ENCODE measurements at regions not wholly inside any gene's neighbourhood (a gene's known extent, or its start where the extent isn't known, plus 50 kb on each side); places are given as distances from the start of the nearest gene placed in this dataset.

DNA sequence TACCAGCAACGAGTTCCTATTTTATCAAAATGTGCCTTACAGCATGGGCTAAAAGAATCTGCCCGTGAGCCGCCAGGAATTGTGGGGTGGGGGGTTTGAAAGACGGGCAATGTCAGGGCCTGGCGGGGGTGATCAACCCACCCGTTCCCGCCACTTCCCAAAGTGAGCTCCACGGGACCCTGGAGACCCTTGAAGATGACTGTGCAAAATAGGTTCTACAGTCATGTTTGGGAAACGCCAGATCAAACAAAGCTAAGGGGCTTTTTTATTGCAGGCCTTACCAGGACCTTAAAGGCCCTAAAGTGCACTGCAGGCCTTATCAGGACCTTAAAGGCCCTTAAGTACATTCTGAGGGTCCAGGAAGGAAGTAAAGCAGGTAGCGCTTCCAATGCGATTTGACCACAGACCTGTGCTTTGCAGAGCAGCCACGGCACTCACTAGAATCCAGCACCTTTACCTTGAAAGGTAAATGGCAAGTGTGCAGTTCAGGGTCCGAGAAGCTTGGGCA lies 404.1 kb downstream of the SHANK2 start:
- no peak for DNase-seq (ENCODE audit: low read depth)

GRCh38 chr11:70849031-70849430 lies 403.3 kb downstream of the SHANK2 start:
- DNase-seq (ENCODE audit: low read depth): no peak

DNA sequence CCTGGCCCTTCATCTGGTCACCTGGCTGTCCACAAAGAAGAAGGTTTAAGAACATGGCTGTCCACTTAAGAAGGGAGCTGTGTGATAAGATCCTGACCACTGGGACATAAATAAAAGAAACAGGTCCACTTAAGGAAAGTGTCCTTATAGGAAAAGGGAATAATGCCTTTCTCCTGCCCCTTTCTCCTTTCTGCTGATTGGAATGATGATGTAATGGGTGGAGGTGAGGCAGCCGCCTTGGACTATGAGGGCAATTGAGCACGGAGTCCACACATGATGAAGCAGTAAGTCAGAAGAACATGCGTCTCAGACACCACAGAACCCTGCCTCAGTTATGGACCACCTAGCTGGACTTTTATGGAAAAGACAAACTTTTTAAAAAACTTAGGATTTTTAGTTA lies 401.1 kb downstream of the SHANK2 start:
- DNase-seq (ENCODE audit: low read depth): no peak

DNA sequence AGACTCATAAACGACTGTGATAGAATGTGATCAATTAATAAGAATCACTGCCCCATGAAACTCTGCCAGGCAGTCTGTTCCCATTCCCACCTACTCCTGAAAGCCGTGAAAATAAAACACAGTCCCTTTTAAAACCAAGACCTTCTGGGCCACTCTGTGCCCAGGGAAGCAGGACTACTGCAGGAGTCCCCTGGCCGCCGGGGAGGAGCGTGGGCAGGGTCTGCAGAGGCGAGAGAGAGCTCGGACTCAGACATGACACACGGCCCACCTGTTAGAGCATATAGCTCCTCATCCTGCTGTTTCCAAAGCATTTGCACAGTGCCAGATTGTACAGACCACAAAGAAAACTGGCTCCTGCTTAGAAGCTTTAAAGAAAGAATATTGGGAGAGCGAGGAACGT lies 400.5 kb downstream of the SHANK2 start:
- no peak for DNase-seq (ENCODE audit: low read depth)

GRCh38 chr11:70853068-70853769 lies 399.2 kb downstream of the SHANK2 start:
- DNase-seq (ENCODE audit: low read depth): no peak

DNA sequence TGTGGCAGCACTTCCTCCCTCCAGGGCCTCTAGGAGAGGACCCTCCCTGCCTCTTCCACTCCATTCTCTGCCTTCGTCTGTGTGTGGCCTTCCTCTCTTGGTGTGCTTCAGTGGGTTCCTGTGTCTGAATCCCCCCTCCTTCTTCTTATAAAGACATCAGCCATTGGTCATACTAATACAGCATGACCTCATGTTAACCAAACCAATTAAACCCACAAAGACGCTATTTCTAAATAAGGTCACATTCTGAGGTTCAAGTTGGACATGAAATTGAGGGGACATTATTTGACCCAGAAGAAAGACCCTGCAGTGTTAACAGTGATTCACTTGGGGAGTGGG lies 398.6 kb downstream of the SHANK2 start:
- no peak for DNase-seq (ENCODE audit: low read depth)

- no peak for DNase-seq (ENCODE audit: low read depth)
Observed at GRCh38 chr11:70854201-70854600, 398.2 kb downstream of the SHANK2 start.

DNA sequence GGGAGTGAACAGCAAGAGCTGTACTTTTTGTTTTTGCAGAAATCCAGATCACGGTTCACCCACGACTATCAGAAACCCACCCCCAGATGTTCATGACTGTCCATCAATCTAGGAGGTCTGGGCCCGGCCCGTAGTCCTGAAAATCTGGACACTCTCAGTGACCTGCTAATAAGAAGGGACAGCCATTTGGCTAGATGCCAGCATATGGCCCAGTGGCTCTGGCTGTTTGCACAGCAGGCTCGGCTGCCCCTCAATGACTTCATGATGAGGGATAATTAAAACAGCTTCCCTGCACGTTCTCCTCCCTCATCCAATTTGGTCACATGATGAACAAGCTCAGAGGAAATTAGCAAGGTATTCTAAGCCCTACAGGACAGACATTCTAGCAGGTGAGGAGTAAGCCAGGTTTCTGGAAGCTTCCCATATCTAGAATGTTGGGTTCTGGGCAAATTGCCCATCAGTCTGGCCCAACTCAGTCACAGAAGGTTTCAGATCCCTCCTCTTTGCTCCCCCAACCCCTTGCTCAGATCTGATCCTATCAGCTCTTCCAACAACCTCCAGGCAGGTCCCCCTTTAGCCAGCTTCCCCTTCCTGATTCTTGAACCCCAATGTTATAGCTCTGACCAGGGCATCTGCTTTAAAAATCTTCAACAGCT lies 397.3 kb downstream of the SHANK2 start:
- no peak for DNase-seq (ENCODE audit: low read depth)

- DNase-seq (ENCODE audit: low read depth): no peak
Observed at GRCh38 chr11:70857894-70858293, 394.5 kb downstream of the SHANK2 start.

DNA sequence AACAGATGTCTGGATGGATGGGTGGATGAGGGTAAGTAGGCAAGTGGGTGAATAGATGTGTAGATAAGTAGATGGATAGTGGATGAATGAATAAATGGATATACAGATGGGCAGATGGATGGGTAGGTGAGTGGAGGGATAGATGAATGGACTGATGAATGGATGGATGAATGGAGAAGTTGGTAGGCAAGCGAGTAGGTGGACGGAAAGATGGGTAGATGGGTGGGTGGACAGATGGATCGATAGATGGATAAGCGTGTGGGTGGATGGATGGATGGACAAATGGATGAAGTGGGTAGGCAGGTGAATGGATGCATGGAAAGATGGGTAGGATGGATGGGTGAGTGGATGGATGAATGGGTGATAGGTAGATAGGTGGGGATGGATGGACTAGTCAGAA lies 393.2 kb downstream of the SHANK2 start:
- DNase-seq (ENCODE audit: low read depth): no peak

DNA sequence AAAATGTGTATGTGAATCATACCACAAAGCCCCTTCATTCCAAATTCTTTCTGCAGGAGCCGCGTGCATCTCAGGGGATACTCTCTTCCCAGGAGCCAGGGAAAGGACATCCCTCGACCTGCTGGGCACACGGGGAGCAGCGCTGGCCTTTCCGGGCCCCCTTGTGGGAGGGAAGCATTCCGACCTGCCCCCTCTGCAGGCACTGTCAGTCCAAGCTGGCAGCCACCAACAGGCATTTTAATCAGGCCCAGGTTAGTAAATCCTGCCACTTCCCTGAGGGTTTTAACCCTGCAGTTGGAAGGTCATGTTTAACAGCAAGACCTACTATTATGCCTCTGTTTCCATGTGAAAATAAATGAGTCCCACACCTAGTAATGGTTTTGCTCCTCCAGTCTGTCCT lies 391.5 kb downstream of the SHANK2 start:
- no peak for DNase-seq (ENCODE audit: low read depth)

DNA sequence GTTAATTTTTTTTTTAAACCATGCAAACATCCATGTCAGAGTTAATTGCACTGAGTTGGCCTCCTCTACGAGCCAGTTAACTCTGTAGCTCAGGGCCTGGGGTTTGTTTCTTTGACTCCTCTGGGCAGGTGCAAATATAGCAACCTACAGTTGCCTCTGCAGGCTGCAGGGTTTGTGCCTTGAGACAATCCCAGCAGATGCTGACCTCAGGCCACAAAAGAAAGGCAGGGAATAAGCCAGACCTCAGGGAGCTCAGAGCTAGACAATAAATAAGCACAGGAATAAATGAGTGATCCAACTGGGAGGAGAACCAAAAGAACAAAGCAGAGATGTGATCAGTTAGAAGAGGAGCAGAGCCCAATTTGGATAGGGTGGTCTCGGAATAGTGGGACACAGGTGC lies 390.8 kb downstream of the SHANK2 start:
- no peak for DNase-seq (ENCODE audit: low read depth)

- no peak for DNase-seq (ENCODE audit: low read depth)
Observed at GRCh38 chr11:70862093-70862492, 390.3 kb downstream of the SHANK2 start.

DNA sequence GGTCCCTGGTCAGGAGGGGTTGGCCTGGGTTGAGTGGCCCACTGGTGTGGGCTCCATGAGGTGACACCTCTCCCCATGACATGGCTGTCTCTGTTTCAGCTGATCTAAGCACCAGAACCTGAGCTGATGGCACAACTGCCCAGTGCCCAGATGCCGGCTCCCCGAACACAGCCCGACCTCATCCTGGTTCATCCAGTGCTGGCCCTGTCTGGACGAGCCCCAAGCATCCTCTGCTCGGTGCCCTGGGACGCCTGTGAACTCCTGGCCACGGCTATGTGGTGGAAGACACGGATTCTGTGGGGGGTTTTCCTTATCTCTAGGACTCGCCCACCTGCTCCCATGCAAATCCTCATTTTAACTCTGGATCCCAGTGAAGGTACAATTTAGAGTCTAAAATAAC lies 389.2 kb downstream of the SHANK2 start:
- no peak for DNase-seq (ENCODE audit: low read depth)

- no peak for DNase-seq (ENCODE audit: low read depth)
Observed at GRCh38 chr11:70863993-70864392, 388.4 kb downstream of the SHANK2 start.

DNA sequence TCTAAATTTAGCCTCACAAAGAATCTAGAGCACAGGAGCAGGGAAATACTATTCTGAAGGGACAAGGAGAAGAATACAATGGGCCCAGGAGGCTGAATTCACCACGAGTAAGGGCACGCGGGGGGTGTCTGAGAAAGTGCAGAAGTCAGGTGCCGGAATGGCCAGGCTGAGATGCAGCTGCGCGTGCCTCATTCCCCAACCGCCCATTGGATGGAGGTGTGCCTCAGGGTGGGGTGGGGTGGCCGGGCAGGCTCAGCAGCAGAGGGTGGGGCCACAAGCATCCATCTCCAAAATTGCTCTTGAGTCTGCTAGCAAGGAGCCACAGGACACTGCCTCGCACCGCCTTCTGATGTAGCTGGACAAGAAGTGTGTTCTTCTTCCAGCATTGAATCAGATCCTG lies 387.0 kb downstream of the SHANK2 start:
- no peak for DNase-seq (ENCODE audit: low read depth)

DNA sequence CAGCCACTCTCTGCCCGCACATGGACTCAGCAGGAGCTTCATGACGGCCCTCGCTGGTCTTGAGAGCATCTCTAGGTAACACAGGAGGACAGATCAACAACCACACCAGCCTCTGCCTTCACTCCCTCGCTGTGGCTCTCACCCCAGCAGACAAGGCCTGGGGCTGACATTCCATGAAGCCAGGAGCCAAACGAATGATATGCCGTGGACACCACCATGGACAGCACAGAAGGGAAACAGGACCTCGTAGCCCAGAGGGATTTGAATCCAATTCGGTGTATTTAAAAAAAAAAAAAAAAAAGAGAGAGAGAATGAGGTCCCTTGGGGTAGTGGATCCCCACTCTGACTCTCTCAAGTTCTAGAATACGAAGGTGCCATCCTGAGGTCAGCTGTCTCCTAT lies 385.5 kb downstream of the SHANK2 start:
- no peak for DNase-seq (ENCODE audit: low read depth)

DNA sequence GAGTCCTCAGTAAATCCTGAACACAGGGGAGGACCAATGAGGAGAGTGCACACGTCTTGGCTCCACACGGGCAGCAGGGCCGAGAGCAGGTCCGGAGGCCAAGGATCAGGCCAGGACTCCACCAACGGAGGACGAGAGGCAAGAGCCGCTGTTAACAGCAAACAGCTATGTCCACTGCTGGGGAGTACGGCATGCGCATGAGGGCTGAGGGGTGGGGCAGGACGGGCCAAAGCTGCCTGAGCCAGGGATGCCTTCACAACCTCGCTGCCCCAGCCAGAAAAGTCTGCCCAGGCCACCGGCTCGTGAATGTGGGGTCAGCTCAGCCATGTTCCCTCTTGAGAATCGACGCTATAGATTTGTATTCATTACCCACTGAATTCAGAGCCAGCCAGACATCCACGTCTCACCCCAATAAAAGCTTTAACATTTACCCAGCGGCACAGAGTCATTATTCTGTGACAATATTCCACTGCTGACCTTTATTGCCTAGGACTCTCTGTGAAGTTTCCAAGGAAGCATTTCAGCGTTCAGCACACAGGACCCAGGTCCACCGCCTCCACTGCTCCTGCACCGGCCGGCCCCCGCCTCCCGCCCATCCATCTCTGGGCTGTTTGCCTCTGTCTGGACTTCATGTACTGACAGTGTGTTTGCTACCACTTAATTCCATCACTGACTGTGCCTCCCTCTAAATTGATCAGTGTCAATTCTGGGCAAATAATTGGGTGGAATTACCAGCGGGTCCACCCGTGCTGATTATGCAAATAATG lies 384.9 kb downstream of the SHANK2 start:
- DNase-seq (ENCODE audit: low read depth): no peak

DNA sequence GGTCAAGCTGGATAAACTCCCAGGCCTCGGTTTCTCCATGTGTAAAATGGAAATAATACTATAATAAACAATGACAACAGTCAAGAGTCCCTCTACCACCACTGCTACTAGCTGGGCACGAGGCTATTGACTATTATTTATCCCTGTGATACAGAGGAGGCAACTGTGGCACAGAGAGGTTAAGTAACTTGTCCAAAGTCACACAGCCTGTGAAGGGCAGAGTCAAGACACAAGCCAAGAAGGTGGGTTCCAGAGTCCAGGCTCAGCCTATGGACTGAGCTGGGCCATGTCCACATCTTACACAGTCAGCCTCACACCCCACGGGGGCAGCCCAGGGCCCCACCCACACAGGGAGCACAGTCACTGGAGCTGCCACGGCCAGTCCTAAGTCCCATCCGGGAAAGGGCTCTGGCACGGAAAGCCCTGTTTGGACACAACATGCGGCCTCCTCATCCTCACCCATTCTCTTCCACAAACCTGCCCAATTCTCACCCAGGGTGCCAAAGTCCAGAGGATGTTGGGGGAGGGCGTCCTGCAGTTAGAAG lies 384.0 kb downstream of the SHANK2 start:
- DNase-seq (ENCODE audit: low read depth): no peak

DNA sequence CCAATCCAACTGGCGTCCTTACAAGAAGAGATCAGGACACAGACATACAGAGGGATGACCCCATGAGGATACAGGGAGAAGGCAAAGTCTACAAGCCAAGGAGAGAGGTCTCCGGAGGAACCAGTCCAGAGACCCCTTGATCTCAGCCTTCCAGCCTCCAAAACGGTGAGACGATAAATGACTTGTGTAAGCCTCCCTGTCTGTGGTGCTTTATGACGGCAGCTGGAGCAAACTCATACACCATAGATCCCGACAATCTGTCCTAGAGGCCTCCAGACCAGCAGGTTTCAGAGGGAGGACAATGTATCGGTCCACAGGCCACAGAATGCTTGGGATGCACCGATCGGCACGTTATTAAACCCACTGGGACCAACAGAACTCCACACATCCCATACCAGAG lies 383.3 kb downstream of the SHANK2 start:
- DNase-seq (ENCODE audit: low read depth): no peak

DNA sequence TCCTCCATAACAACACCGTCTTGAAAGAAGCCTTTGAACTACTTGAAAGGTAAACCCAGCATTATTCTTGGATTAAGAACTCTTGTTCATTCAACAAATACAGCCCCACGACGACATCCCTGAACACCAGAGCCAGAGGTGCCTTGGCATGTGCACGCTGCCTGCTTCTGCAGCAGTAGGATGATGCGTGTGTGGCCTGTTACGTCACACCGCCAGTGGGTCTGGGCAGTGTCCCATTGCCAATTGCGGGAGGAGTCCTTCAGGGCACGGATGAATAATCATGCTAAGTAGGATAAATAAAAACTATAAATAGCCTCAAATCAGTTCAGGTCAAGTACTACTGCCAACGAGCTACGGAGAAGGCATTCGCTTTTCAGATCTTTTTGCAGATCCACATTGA lies 380.5 kb downstream of the SHANK2 start:
- DNase-seq (ENCODE audit: low read depth): no peak

- DNase-seq (ENCODE audit: low read depth): no peak
Observed at GRCh38 chr11:70872299-70872698, 380.1 kb downstream of the SHANK2 start.
